ENCODE measurements at regions not wholly inside any gene's neighbourhood (a gene's known extent, or its start where the extent isn't known, plus 50 kb on each side); places are given as distances from the start of the nearest gene placed in this dataset.

DNA sequence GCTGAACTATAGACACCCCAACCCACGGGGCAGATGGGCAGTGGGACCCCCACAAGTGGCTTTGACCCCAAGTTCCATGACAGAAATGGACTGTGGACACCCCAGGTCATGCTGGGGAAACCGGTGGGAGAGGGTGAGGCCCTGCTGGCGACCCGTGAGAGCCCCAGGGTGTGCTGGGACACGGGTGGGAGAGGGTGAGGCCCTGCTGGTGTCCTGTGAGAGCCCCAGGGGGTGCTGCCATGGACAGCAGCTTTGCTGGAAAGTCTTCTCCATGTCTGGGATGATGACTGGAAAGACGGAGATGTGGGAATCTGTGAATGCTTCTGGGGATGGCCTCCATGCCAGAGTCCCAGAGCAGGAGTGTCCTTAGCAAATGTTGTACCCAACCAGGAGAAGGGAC lies 148.4 kb downstream of the URI1 start:
- TF ChIP-seq, protein P1, sequence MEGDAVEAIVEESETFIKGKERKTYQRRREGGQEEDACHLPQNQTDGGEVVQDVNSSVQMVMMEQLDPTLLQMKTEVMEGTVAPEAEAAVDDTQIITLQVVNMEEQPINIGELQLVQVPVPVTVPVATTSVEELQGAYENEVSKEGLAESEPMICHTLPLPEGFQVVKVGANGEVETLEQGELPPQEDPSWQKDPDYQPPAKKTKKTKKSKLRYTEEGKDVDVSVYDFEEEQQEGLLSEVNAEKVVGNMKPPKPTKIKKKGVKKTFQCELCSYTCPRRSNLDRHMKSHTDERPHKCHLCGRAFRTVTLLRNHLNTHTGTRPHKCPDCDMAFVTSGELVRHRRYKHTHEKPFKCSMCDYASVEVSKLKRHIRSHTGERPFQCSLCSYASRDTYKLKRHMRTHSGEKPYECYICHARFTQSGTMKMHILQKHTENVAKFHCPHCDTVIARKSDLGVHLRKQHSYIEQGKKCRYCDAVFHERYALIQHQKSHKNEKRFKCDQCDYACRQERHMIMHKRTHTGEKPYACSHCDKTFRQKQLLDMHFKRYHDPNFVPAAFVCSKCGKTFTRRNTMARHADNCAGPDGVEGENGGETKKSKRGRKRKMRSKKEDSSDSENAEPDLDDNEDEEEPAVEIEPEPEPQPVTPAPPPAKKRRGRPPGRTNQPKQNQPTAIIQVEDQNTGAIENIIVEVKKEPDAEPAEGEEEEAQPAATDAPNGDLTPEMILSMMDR (conservative IDR thresholded peaks at IDR 0.05; ENCODE audit: low read depth, low read length): no peak
- H3K4me3 ChIP-seq (ENCODE audit: low read length): no peak overlapping the region
- no peak for DNase-seq (ENCODE audit: low read depth)

DNA sequence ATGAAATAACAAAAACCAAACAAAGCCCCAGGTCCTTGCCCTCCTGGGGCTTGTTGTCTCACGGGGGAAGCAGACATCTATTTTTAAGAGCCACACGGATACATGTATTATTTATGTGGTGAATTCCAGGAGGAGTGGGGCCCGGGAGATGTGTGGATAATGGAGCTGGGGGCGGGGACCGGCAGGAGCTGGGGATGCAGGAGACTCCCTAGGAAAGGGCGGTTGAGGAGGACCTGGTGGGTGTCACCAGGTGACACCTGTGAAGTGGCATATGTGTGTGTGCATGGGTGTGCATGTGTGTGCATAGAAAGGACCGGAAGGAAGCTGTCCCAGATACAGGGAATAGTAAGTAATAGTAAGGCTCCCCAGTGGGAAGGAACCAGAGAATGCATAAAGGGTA lies 148.9 kb downstream of the URI1 start:
- H3K4me3 ChIP-seq (ENCODE audit: low read length): no peak overlapping the region
- TF ChIP-seq, protein P1 (conservative IDR thresholded peaks at IDR 0.05; ENCODE audit: low read depth, low read length): no peak

DNA sequence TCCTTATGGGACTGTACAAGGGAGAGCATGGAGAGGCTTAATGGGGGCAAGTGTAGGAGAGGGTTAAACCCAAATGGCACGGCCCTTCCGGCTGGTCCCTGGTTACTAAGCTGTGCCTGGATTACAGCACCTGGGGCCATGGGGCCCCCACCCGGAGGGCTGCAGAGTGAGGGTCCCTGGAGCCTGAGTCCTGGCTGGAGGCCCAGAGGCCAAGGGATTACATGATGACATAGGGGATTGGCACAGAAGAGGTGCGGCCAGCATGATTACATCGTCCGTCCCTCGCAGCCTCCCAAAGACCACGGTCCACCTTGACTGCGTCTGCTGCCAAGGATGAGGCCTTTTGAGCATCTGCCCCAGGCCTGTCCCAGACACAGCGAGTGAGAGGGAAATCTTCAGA lies 149.4 kb downstream of the URI1 start:
- DNase-seq (ENCODE audit: low read depth): no peak
- H3K4me3 ChIP-seq (ENCODE audit: low read length): no peak overlapping the region
- TF ChIP-seq, protein P1 (conservative IDR thresholded peaks at IDR 0.05; ENCODE audit: low read depth, low read length): no peak

More for the DNA sequence above, 148.9 kb downstream of the URI1 start:
- DNase-seq (ENCODE audit: low read depth): no peak

DNA sequence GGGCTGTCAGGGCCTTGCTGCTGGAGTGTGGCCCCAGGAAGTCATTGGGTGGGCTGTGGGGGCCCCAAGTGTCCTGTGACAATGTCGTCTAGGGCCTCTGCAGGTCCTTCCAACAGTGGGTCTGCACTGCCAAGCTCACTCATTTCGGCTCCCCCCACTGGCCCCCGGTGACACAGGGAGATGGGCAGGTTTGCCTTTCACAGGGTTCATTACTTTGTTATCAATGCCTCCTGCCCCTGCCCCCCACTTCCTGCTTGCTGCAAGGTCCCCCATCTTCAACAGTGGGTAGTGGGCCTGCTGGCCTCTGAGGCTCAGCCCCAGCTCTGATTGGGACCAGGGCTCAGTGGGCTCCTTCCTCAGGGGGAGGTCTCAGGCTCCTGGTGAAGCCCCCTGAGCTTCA lies 149.8 kb downstream of the URI1 start:
- TF ChIP-seq, protein P1 (conservative IDR thresholded peaks at IDR 0.05; ENCODE audit: low read depth, low read length): no peak
- no peak for DNase-seq (ENCODE audit: low read depth)
- no peak overlapping the region for H3K4me3 ChIP-seq (ENCODE audit: low read length)

DNA sequence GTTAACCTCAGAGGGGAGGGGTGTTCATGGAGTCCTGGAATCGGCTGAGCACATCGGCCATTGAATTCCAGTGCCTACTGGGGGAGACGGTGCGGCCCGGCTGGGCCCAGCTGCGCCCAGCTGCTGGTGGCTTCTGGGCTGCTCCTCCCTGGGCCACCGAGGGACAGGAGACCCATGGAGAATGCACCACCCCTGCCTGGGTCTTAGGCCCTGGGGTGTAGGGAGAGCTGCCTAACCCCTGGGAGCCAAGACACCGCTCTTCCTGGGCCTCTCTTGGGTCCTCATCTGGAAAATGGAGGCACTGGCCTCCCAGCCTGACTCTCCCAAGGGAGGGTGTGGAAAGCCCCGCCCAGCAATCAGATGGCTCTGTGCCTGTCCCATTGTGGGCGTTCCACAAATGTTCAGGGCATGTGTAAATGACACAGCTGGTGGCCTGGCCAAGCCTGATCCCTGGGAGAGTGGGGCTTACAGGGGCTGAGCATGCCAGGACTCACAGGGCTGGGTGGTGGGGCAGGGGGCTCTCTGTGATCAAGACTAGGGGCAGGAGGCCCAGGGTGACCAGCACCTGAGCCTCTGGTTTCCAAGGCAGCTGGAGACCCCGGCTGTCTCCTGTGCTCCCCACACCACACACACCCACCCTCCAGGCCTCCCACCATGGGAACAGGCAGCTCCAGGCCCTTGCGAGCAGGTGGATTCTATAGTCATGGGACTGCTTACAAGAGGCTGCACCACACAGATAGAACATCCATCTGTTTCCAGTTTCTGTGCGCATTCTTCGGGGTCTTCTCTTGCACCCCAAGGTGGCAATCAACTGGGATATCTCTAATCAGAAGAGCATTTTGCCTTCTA lies 150.9 kb downstream of the URI1 start:
- H3K4me3 ChIP-seq (ENCODE audit: low read length): no peak overlapping the region
- TF ChIP-seq, protein P1 (conservative IDR thresholded peaks at IDR 0.05; ENCODE audit: low read depth, low read length): no peak
- no peak for DNase-seq (ENCODE audit: low read depth)

DNA sequence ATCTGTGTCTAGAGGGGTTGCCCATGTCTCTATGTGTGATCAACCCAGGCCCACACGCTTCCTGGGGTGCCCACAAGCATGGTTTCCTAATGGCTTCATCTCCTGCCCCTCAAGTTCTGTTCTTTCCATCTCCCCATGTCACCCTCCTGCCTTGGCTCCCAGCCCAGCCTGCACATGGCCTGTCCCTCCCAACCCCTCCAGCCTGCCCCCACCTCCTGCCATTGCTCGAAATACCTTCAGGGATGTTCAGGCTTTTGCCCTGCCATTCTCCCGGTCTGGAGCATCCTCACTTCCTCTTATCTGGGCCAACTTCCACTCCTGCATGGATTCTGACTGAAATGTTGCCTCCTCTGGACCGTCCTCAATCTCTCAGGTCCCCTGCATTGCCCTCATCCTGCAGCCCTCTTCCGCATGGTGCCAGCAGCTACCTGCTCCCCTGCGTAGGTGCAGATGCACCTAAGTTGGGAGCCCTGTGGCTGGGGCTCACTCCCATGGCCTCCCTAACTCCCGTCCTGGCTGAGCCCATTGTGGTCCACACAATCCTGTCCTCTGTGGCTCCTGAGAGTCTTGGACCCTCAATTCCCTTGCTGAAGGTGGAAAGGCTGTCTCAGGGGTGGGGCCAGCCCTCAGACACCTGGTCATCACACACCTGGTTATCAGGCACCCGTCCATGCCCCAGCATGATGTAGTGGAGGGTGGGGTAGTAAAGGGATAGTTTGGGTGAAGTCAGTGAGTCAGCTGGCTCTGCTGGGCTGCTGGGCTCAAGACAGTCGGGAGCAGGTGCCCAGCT lies 152.1 kb downstream of the URI1 start:
- DNase-seq (ENCODE audit: low read depth): no peak
- TF ChIP-seq, protein P1 (conservative IDR thresholded peaks at IDR 0.05; ENCODE audit: low read depth, low read length): no peak
- no peak overlapping the region for H3K4me3 ChIP-seq (ENCODE audit: low read length)

Measured in retinal pigment epithelial cell (primary cell).